ENCODE measurements at regions not wholly inside any gene's neighbourhood (a gene's known extent, or its start where the extent isn't known, plus 50 kb on each side); places are given as distances from the start of the nearest gene placed in this dataset.

DNA sequence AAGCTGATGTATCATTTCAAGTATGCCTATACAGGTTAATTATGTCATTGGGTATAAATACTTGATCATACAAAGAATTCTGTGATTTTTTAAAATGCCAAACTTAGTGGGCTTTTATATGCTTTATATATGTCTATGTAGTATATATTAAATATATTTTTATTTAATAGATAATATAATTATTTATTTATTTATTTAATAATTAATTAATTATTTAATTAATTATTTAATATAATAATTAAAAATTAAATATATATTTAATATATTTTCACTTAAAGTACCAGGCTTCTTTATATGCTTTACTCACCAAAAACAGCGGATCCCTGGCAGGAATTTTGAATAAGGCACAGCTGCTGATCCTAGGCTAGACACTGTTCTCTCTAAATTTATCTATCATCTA is 687.0 kb downstream of the VGLL3 start:
- TF ChIP-seq GABPA (IDR thresholded peaks at IDR 0.05; ENCODE audit: low read depth) (no peak), POLR2AphosphoS5 (IDR thresholded peaks at IDR 0.05; ENCODE audit: low read depth) (no peak), SPI1 (IDR thresholded peaks at IDR 0.05; ENCODE audit: borderline replicate concordance, low read depth) (no peak), REST (IDR thresholded peaks at IDR 0.05; ENCODE audit: insufficient replicate concordance, low read depth) (no peak)
- TF ChIP-seq, protein P1, sequence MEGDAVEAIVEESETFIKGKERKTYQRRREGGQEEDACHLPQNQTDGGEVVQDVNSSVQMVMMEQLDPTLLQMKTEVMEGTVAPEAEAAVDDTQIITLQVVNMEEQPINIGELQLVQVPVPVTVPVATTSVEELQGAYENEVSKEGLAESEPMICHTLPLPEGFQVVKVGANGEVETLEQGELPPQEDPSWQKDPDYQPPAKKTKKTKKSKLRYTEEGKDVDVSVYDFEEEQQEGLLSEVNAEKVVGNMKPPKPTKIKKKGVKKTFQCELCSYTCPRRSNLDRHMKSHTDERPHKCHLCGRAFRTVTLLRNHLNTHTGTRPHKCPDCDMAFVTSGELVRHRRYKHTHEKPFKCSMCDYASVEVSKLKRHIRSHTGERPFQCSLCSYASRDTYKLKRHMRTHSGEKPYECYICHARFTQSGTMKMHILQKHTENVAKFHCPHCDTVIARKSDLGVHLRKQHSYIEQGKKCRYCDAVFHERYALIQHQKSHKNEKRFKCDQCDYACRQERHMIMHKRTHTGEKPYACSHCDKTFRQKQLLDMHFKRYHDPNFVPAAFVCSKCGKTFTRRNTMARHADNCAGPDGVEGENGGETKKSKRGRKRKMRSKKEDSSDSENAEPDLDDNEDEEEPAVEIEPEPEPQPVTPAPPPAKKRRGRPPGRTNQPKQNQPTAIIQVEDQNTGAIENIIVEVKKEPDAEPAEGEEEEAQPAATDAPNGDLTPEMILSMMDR (IDR thresholded peaks at IDR 0.05; ENCODE audit: insufficient read depth, low read length), result no peak
- Histone ChIP-seq H3K27ac (replicated peaks) (no peak overlapping the region), H3K4me3 (replicated peaks; ENCODE audit: insufficient read depth, low read length) (no peak overlapping the region), H3K27me3 (ENCODE audit: insufficient read depth, poor library complexity, severe bottlenecking) (no peaks in the 10 kb centered on the region)
- no peak for DNase-seq (ENCODE audit: low read depth in 1 of 2, low spot score in 1 of 2)

- DNase-seq (ENCODE audit: low read depth in 1 of 2, low spot score in 1 of 2), result no peak
- TF ChIP-seq GABPA (IDR thresholded peaks at IDR 0.05; ENCODE audit: low read depth) (no peak), SPI1 (IDR thresholded peaks at IDR 0.05; ENCODE audit: borderline replicate concordance, low read depth) (no peak), POLR2AphosphoS5 (IDR thresholded peaks at IDR 0.05; ENCODE audit: low read depth) (no peak), REST (IDR thresholded peaks at IDR 0.05; ENCODE audit: insufficient replicate concordance, low read depth) (no peak)
- TF ChIP-seq, protein P1 (IDR thresholded peaks at IDR 0.05; ENCODE audit: insufficient read depth, low read length), result no peak
- H3K27ac ChIP-seq (replicated peaks), result no peak overlapping the region
- H3K4me3 ChIP-seq (replicated peaks; ENCODE audit: insufficient read depth, low read length), result no peak overlapping the region
- H3K27me3 ChIP-seq (ENCODE audit: insufficient read depth, poor library complexity, severe bottlenecking), result no peaks in the 10 kb centered on the region
Observed at GRCh38 chr3:86282106-86282787, 708.7 kb downstream of the VGLL3 start.

DNA sequence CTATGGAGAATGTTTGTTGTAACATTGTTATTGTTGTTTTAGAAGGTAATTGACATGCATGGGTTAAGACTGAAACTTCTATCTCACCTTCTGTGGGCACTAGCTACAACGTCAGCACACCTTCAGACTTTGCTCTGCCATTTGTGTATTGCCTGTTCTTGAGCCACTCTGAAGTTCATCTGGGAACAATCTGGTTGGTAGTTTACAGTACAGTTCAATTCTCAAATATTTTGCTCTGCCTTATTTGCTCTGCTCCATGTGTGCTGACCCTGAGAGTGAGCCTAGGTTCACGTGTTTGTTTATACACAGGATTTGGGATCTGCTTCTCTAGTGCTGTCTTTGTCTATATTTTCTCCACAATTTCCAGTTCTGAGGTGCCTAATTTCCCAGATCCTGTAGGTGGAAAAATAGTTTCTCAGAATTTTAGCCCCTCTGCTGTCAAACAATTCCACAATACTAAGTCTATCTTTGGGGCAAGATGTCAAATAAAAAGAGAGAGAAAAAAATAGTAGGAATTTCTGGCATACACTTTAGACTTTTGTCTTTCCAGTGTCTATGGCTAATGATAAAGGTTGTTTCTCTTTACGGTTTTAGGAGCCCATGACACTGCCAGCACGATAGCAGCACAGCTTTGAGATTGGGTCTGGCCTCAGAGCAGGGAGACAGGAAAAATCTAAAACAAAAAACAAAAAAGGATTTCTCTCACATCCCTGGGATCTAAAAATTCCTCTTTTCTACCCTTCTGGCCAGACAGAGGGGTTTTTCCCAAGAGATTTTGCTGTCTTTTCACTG is 721.4 kb downstream of the VGLL3 start:
- Histone ChIP-seq H3K4me3 (replicated peaks; ENCODE audit: insufficient read depth, low read length) (no peak overlapping the region), H3K27ac (replicated peaks) (no peak overlapping the region), H3K27me3 (ENCODE audit: insufficient read depth, poor library complexity, severe bottlenecking) (no peaks in the 10 kb centered on the region)
- TF ChIP-seq, protein P1 (IDR thresholded peaks at IDR 0.05; ENCODE audit: insufficient read depth, low read length), result no peak
- no peak for TF ChIP-seq SPI1 (IDR thresholded peaks at IDR 0.05; ENCODE audit: borderline replicate concordance, low read depth)
- no peak for DNase-seq (ENCODE audit: low read depth in 1 of 2, low spot score in 1 of 2)

All from HL-60 (cell line).